Keratinocyte (primary cell): ENCODE measurements at regions not wholly inside any gene's neighbourhood (a gene's known extent, or its start where the extent isn't known, plus 50 kb on each side); places are given as distances from the start of the nearest gene placed in this dataset.
"Not testable (repeated sequence)": the region's sequence is repeated elsewhere in the genome, so short reads cannot be mapped to it uniquely, and the experiment has no call there.

Experiments
- DNase-seq: peaks from one replicate; pipeline ENCODE4 v3.0.0-alpha.2; 2011; ENCODE audit warnings: low read depth, missing footprints, low spot score
- FAIRE-seq: peaks from 2 replicates; lab custom pipeline; 2011; peaks lifted over from hg19 to GRCh38; lab: Jason Lieb, UNC
- H2AFZ ChIP-seq: 2 replicates; pipeline ENCODE4 v1.6.0; 2012; ENCODE audit warnings: low read length, control low read depth, inconsistent platforms; ENCODE audit not compliant: control insufficient read depth
- H3K27ac ChIP-seq: 2 replicates; pipeline ENCODE4 v1.5.1; 2011; ENCODE audit warnings: low read length; ENCODE audit not compliant: control insufficient read depth, insufficient read depth
- H3K27me3 ChIP-seq: 3 replicates; pipeline ENCODE4 v1.6.0; 2011; ENCODE audit warnings: low read length; ENCODE audit not compliant: control insufficient read depth, insufficient read depth; ENCODE audit errors: extremely low read depth
- H3K36me3 ChIP-seq, 2 experiments: 2 replicates in 1 of 2; 3 replicates in 1 of 2; pipeline ENCODE4 v1.5.1; 2011; ENCODE audit warnings: low read length in 2 of 2, mild to moderate bottlenecking in 1 of 2; ENCODE audit not compliant: control insufficient read depth in 2 of 2, insufficient read depth in 2 of 2; ENCODE audit errors: extremely low read depth in 1 of 2
- H3K4me1 ChIP-seq: 3 replicates; pipeline ENCODE4 v1.5.1; 2011; ENCODE audit warnings: low read length; ENCODE audit not compliant: control insufficient read depth, insufficient read depth; ENCODE audit errors: extremely low read depth
- H3K4me2 ChIP-seq: 3 replicates; pipeline ENCODE4 v1.6.0; 2011; ENCODE audit warnings: low read depth, low read length; ENCODE audit not compliant: control insufficient read depth, insufficient read depth; ENCODE audit errors: extremely low read depth
- H3K4me3 ChIP-seq, 3 experiments: fragments of 200-600 bp in 1 of 3; sonication (generic) in 1 of 3; 2 replicates in 2 of 3; 3 replicates in 1 of 3; pipeline ENCODE4 v1.5.1; 2011 to 2016; ENCODE audit warnings: low read length in 3 of 3, mild to moderate bottlenecking in 3 of 3, control low read depth in 2 of 3, inconsistent platforms in 1 of 3, low read depth in 1 of 3, mixed read lengths in 1 of 3, mixed run types in 1 of 3, moderate library complexity in 1 of 3; ENCODE audit not compliant: control insufficient read depth in 2 of 3, insufficient read depth in 2 of 3; ENCODE audit errors: extremely low read depth in 1 of 3
- H3K79me2 ChIP-seq: 2 replicates; pipeline ENCODE4 v1.6.0; 2012; ENCODE audit warnings: low read length; ENCODE audit not compliant: control insufficient read depth, insufficient read depth
- H3K9ac ChIP-seq: 3 replicates; pipeline ENCODE4 v1.6.0; 2011; ENCODE audit warnings: low read length; ENCODE audit not compliant: control insufficient read depth, insufficient read depth; ENCODE audit errors: extremely low read depth
- H3K9me1 ChIP-seq: 3 replicates; pipeline ENCODE4 v1.6.0; 2011; ENCODE audit warnings: low read length; ENCODE audit not compliant: control insufficient read depth, insufficient read depth; ENCODE audit errors: extremely low read depth
- H3K9me3 ChIP-seq: 2 replicates; pipeline ENCODE4 v1.5.1; 2012; ENCODE audit warnings: low read depth, low read length; ENCODE audit not compliant: control insufficient read depth
- H4K20me1 ChIP-seq: 3 replicates; pipeline ENCODE4 v1.6.0; 2011; ENCODE audit warnings: low read length; ENCODE audit not compliant: control insufficient read depth, insufficient read depth; ENCODE audit errors: extremely low read depth
- dilution Hi-C: fragments of 300-500 bp; cut with MboI; formaldehyde crosslinking; loops from one replicate; pipeline ENCODE4 v1.7.0; 2020; ENCODE audit warnings: low sequenced_read_pairs; ENCODE audit not compliant: extremely low pct_ligation_motif_present

DNA sequence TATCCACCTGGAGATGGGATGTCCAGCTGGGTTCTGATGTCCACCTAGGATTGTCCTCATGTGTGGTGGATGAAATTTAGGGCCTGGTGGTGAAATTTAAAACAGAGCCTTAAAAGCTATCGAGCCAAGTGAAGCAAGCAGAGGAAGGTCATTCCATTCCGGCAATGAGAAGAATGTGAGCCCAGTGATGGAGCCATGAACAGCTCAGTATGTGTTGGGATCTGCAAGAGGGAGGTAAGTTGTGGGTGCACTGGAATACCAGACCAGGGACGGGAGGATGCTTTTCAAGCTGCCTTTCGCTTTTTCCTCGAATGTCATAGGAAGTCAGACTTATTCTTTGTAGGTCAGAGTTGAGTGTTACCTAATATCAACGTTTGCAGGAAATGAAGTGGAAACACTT is 80.6 kb upstream of the THOC3 start:
- H3K4me2 ChIP-seq, H3K4me3 ChIP-seq, H3K9me1 ChIP-seq, H3K27me3 ChIP-seq, DNase-seq, H3K9ac ChIP-seq, H4K20me1 ChIP-seq, H3K9me3 ChIP-seq, H3K79me2 ChIP-seq, FAIRE-seq, H3K36me3 ChIP-seq, dilution Hi-C loops, H3K4me1 ChIP-seq, H2AFZ ChIP-seq, H3K27ac ChIP-seq: not testable (repeated sequence)

DNA sequence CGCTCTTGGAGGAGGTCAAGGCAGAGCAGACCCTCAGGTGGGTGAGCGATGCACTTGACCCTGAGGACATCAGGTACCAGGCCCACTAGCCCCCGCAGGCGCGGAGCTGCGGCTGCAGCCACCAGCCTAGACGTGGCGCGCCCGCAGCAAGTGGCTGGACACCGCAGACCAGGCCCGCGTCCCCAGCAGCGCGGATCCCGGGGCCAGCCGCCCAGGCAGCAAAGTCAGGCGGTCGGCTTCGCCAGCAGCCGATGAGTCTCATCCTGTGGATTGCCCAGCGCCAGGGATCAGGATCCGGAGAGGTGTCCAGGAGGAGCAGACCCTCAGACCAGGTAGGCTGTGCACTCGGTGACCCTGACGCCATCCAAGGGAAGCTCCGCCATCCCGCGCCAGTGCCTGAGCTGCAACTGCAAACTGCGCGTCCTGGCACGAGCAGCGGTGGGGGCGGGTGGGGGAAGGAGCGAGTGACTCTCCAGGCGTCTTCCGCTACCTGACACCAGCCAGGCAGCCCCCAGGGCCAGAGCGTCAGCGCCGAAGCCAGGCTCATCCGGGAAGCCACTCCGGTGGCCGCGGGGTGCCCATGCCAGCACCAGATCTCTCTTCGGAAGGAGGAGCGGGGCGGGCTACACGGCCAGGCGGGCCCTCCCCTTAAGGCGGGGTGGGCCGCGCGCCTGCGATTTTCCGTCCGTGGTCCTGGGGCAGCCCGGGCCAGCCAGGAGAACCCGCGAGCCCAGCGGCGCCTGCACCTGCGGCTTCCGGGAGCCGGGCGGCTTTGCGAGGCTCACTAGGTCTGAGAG is 92.6 kb upstream of the THOC3 start:
- H2AFZ ChIP-seq, H3K9me1 ChIP-seq, H3K9ac ChIP-seq, H3K27me3 ChIP-seq, H3K9me3 ChIP-seq, H3K4me2 ChIP-seq, H3K27ac ChIP-seq, H4K20me1 ChIP-seq, H3K79me2 ChIP-seq, FAIRE-seq, dilution Hi-C loops, H3K4me3 ChIP-seq, H3K4me1 ChIP-seq, H3K36me3 ChIP-seq, DNase-seq: not testable (repeated sequence)

DNA sequence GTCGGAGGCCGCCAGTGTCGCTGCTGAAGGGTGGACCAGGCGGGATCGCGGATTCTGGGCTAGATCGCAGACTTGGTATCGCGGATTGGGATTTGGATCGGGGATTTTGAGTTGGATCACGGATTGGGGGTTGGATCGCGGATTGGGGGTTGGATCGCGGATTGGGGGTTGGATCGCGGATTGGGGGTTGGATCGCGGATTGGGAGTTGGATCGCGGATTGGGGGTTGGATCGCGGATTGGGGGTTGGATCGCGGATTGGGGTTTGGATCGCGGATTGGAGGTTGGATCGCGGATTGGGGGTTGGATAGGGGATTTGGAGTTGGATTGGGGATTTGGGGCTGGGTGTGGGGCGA is 93.1 kb upstream of the THOC3 start:
- H3K36me3 ChIP-seq, H3K27me3 ChIP-seq, H3K79me2 ChIP-seq, H3K4me3 ChIP-seq, H2AFZ ChIP-seq, H3K9me3 ChIP-seq, dilution Hi-C loops, H3K9me1 ChIP-seq, H3K27ac ChIP-seq, H3K4me2 ChIP-seq, DNase-seq, H3K9ac ChIP-seq, FAIRE-seq, H4K20me1 ChIP-seq, H3K4me1 ChIP-seq: not testable (repeated sequence)

DNA sequence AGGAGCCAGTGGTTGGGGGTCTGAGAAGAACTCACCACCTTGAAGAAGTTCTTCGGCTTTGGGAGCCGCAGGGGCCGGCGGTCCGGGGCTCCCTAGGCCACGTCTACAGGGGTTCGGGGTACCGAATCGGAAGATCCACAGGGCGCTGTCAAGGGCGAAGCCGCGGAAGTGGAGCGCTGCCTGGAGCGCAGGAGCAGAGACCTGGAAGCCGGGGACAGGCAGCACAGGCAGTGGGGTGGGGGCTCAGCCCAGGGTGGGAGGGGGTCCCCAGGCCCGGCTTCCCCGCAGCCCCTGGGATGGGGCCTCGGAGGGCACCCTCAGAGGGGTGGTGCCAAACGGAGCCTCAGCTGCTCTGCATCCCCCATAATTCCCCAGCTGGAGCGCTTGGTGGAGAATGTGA is 93.5 kb upstream of the THOC3 start:
- H3K27me3 ChIP-seq, H4K20me1 ChIP-seq, FAIRE-seq, H3K9me3 ChIP-seq, H3K4me1 ChIP-seq, H3K36me3 ChIP-seq, H3K9ac ChIP-seq, H3K4me3 ChIP-seq, H3K79me2 ChIP-seq, H3K4me2 ChIP-seq, DNase-seq, dilution Hi-C loops, H2AFZ ChIP-seq, H3K27ac ChIP-seq, H3K9me1 ChIP-seq: not testable (repeated sequence)

DNA sequence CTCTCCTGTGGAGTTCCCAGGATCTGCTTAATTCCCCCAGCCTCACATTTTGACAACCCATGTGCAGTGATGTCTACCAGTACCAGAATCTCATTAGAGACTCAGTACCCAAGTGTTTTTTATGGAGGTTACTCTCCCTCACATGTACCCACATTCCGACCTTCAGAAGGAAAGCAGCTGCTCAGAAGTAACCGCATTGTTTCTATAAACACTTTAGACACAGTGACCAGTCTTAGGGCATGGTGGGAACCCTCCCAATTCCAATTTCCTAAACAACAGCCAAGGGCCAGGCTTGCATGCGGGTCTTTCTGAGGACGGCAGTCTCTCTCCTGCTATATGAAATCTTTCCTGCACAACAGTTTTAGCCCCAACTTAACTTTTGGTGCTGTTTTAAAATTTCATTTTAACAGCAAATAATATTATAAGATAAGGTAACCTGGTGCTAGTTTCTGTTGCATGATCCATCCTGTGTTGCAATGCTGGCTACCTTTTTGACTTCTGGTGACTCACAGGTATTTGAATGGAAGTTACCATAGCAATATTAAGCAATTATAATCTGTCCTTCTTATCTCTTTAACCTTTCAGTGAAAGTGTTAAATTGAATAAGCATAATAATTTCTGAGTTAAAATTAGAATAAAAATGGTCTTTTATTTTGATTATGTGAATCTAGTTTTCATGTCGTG is 98.3 kb upstream of the THOC3 start:
- dilution Hi-C loops = not testable (repeated sequence)

More for the DNA sequence above, 98.3 kb upstream of the THOC3 start:
- not testable (repeated sequence) for H3K4me3 ChIP-seq, H2AFZ ChIP-seq, H3K79me2 ChIP-seq, H3K9ac ChIP-seq, H4K20me1 ChIP-seq, H3K9me1 ChIP-seq, H3K9me3 ChIP-seq, H3K27ac ChIP-seq, H3K27me3 ChIP-seq, H3K4me2 ChIP-seq, DNase-seq, FAIRE-seq, H3K4me1 ChIP-seq, H3K36me3 ChIP-seq
